ENCODE measurements at regions not wholly inside any gene's neighbourhood (a gene's known extent, or its start where the extent isn't known, plus 50 kb on each side); places are given as distances from the start of the nearest gene placed in this dataset.
"Not testable (repeated sequence)": the region's sequence is repeated elsewhere in the genome, so short reads cannot be mapped to it uniquely, and the experiment has no call there.

GRCh38 chr7:55261386-55261770, 103.8 kb upstream of the LANCL2 start:
- no peak overlapping the region for H3K4me3 ChIP-seq (ENCODE audit: low read depth, low read length)
- DNase-seq (ENCODE audit: low read depth): no peak
- no peaks in the 10 kb centered on the region for H3K27me3 ChIP-seq (ENCODE audit: control insufficient read depth, insufficient read depth, low read length)
- no peaks in the 10 kb centered on the region for H3K36me3 ChIP-seq (ENCODE audit: control insufficient read depth, insufficient read depth, low read length)
- no peak for TF ChIP-seq CTCF (IDR thresholded peaks at IDR 0.05; ENCODE audit: insufficient read depth, low read length, severe bottlenecking)
- no peak for FAIRE-seq

- DNase-seq (ENCODE audit: low read depth); H3K4me3 ChIP-seq (ENCODE audit: low read depth, low read length); H3K36me3 ChIP-seq (ENCODE audit: control insufficient read depth, insufficient read depth, low read length); H3K27me3 ChIP-seq (ENCODE audit: control insufficient read depth, insufficient read depth, low read length); FAIRE-seq: not testable (repeated sequence)
These were observed 99.8 kb upstream of the LANCL2 start for GRCh38 chr7:55265328-55265727.

- no peak for TF ChIP-seq CTCF (IDR thresholded peaks at IDR 0.05; ENCODE audit: insufficient read depth, low read length, severe bottlenecking)
- Histone ChIP-seq H3K36me3 (ENCODE audit: control insufficient read depth, insufficient read depth, low read length) (no peaks in the 10 kb centered on the region), H3K27me3 (ENCODE audit: control insufficient read depth, insufficient read depth, low read length) (no peaks in the 10 kb centered on the region), H3K4me3 (ENCODE audit: low read depth, low read length) (no peak overlapping the region)
- FAIRE-seq (no peak), DNase-seq (ENCODE audit: low read depth) (peak; percentile 26)
These were observed 99.1 kb upstream of the LANCL2 start for GRCh38 chr7:55265836-55266642.

- Histone ChIP-seq H3K36me3 (ENCODE audit: control insufficient read depth, insufficient read depth, low read length) (no peaks in the 10 kb centered on the region), H3K27me3 (ENCODE audit: control insufficient read depth, insufficient read depth, low read length) (peaks cover 8% of the 10 kb centered on the region), H3K4me3 (ENCODE audit: low read depth, low read length) (no peak overlapping the region)
- FAIRE-seq (no peak), DNase-seq (ENCODE audit: low read depth) (no peak)
- TF ChIP-seq CTCF (IDR thresholded peaks at IDR 0.05; ENCODE audit: insufficient read depth, low read length, severe bottlenecking): peak; percentile 45
These were observed 94.0 kb upstream of the LANCL2 start for GRCh38 chr7:55271069-55271626.

GRCh38 chr7:55271661-55272060, 93.5 kb upstream of the LANCL2 start:
- no peak overlapping the region for H3K4me3 ChIP-seq (ENCODE audit: low read depth, low read length)
- H3K27me3 ChIP-seq (ENCODE audit: control insufficient read depth, insufficient read depth, low read length): peaks cover 8% of the 10 kb centered on the region
- DNase-seq (ENCODE audit: low read depth) (no peak), FAIRE-seq (peak; percentile 28)
- no peak for TF ChIP-seq CTCF (IDR thresholded peaks at IDR 0.05; ENCODE audit: insufficient read depth, low read length, severe bottlenecking)
- no peaks in the 10 kb centered on the region for H3K36me3 ChIP-seq (ENCODE audit: control insufficient read depth, insufficient read depth, low read length)

- no peak for TF ChIP-seq CTCF (IDR thresholded peaks at IDR 0.05; ENCODE audit: insufficient read depth, low read length, severe bottlenecking)
- no peak for DNase-seq (ENCODE audit: low read depth)
- no peak for FAIRE-seq
- Histone ChIP-seq H3K4me3 (ENCODE audit: low read depth, low read length) (no peak overlapping the region), H3K36me3 (ENCODE audit: control insufficient read depth, insufficient read depth, low read length) (no peaks in the 10 kb centered on the region), H3K27me3 (ENCODE audit: control insufficient read depth, insufficient read depth, low read length) (peaks cover 8% of the 10 kb centered on the region)
These were observed 92.8 kb upstream of the LANCL2 start for GRCh38 chr7:55272328-55272727.
